NCI-H748 (cell line): ENCODE measurements at regions not wholly inside any gene's neighbourhood (a gene's known extent, or its start where the extent isn't known, plus 50 kb on each side); places are given as distances from the start of the nearest gene placed in this dataset.
A peak's percentile ranks its signal among the peaks of the same experiment; 100 is the strongest.
"Not testable (repeated sequence)": the region's sequence is repeated elsewhere in the genome, so short reads cannot be mapped to it uniquely, and the experiment has no call there.

Experiments used
- DNase-seq: peaks from one replicate; lab custom pipeline; 2025; ENCODE audit not compliant: unreplicated experiment; lab: John Stamatoyannopoulos, UW

DNA sequence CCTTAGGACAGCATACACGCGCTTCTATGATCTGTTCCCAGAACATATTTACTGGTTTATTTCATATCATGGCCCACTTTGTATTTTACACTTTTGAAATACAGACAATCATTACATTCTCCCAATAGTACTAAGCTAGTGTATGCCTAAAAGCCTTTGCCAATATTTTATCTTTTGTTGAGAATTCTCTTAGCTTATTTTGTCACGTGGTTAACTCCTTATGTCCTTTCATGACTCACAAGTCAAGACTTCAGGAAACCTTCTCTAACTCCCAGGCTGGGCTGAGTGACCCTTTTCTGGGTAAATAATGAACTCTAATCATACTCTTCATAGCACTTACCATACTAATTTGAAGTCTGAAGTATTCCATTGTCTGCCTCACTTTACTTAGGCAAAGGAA lies 444.8 kb downstream of the ZNF33B start:
- DNase-seq = not testable (repeated sequence)

DNA sequence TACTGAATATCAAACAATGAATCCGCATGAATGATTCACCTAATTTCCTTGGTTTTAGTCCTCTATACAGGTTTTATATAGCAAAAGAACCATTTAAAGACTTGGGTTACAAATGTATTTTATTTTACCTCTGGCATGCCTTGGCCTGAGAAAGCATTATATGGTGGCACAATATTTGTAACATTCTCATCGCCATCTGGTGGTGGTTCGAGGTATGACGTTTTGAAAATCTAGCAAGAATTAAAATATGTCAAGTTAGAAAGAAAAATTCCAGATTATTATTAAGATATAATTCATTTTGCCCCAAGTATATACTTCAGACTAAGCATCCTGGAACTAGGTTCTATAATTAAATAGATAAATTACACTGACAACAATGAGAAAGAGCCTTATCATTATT lies 445.9 kb downstream of the ZNF33B start:
- not testable (repeated sequence) for DNase-seq

DNA sequence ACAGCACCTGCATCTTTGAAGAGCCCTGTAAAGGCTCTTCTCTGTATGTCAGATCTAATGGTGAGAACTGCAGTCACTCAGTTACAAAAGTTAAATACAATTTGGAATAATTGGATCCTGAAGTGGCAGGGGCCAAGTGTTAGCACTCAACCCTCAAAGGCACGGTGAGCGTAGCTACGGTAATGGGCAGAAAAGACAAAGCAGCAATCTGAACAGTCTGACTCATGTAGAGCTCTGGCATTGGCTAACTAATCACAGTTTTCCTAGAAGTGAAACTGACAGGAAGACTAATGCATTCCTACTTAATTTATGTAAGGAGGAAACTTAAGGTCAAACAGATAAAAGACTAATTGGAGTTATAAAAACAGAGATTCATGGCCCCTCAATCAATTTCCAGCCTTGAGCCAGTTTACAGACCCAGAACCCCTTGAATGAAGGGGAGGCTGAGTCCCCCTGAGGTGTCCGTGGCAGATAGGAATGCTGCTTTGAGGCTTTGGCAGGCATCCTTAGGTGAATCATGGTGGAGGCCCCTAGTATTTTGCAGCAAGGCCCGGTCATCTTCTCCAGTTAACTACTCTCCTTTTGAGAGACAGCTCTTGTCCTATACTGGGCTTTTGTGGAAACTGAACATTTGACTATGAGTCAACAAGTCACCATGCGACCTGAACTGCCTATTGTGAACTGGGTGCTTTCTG lies 450.7 kb downstream of the ZNF33B start:
- DNase-seq = not testable (repeated sequence)

DNA sequence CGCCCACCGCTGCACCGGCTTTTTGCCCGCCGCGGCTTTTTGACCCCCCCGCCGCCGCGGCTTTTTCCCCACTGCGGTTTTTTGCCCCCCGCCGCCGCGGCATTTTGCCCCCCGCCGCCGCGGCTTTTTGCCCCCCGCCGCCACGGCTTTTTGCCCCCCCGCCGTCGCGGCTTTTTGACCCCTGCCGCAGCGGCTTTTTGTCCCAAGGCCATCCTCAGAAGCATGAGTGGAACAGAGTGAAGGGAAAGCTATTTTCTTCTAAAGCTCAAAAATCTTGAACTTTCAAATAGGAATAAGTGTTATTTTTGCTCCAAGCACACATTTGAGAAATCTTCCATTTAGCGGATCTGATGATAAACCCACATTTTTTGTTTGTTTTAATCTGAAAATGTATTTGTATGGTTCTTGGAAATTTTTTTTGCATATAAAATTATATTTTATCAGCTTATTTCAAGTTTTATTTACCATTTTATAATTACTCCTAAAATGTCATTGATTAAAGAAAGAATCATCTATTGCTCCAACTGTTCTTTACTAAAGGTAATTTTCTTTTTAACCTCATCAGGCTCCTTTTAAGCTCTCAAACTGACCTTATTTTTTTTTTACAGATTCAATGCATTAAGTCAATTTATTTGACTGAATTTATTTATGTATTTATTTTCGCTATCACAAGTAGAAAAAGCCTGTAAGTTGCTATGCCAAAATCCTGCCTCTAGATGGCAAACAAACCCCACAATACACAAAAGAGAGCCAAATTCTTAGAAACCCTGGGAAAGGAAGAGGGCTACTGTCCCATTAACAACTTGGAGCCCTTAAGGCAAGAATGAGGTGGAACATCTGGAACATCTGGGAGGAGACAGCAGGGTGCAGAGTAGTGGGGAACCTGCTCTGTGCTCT lies 460.3 kb downstream of the ZNF33B start:
- DNase-seq = peak; percentile 11

DNA sequence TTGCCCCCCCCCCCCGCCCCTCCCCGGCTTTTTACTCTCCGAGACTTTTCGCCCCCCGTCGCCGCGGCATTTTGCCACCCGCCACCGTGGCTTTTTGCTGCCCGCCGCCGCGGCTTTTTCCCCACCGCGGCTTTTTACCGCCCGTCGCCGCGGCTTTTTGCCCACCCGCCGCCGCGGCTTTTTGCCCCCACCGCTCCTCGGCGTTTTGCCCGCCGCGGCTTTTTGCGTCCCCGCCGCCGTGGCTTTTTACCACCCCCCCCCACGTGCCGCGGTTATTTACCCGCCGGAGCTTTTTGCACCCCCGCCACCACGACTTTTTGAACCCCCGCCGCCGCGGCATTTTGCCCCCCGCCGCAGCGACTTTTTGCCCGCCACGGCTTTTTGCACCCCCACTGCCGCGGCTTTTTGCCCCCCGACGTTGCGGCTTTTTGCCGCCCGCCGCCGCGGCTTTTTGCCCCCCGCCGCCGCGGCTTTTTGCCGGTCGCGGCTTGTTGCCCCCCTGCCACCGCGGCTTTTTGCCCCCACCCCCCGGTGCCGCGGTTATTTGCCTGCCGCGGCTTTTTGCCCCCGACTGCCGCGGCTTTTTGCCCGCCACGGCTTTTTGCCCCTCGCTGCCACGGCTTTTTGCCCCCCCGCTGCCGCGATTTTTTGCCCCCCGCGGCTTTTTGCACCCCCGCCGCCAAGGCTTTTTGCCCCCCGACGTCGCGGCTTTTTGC lies 461.1 kb downstream of the ZNF33B start:
- peak; percentile 41 for DNase-seq

DNA sequence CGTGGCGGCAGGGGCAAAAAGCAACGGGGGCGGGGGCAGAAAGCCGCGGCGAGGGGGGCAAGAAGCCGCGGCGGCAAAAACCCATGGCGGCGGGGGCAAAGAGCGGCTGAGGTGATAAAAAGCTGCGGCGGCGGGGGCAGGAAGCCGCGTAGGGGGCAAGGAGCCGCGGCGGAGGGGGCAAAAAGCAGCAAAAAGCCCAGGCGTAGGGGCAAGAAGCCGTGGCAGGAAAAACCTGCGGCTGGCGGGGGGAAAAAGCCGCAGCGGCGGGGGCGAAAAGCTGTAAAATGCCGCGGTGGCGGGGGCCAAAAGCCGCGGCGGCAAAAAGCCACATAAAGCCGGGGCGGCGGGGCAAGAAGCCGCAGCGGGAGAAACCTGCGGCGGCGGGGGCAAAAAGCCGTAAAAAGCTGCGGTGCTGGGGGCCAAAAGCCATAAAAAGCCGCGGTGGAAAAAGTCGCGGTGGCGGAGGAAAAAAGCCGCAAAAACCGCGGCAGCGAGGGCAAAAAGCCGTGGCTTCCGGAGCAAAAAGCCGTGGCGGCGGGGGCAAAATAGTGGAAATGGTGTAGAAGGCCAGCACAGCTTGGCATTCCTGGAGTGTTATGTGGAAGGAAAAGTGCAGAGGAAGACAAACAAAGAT lies 487.8 kb downstream of the ZNF33B start:
- DNase-seq = no peak

DNA sequence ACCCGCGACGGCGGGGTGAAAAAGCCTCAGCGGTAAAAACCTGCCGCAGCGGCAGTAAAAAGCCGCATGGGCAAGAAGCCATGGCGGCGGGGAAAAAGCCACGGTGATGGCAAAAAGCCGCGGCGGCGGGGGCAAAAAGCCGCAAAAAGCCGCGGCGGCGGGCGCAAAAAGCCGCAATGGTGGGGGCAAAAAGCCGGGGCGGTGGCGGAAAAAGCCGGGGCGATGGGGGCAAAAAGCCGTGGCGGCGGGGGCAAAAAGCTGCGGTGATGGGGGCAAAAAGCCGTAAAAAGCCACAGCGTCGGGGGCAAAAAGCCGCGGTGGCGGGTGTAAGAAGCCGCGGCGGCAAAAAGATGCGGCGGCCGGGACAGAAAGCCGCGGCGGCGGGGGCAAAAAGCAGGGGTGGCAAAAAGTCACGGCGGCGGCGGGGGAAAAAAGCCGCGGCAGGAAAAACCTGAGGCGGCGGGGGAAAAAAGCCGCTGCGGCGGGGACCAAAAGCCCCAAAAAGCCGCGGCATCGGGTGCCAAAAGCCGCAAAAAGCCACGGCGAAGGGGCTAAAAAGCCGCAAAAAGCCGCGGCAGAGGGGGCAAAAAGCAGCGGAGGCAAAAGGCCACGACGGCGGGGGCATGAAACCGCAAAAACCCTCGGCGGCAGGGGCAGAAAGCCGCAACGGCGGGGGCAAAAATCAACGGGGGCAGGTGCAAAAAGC lies 488.5 kb downstream of the ZNF33B start:
- DNase-seq = no peak

DNA sequence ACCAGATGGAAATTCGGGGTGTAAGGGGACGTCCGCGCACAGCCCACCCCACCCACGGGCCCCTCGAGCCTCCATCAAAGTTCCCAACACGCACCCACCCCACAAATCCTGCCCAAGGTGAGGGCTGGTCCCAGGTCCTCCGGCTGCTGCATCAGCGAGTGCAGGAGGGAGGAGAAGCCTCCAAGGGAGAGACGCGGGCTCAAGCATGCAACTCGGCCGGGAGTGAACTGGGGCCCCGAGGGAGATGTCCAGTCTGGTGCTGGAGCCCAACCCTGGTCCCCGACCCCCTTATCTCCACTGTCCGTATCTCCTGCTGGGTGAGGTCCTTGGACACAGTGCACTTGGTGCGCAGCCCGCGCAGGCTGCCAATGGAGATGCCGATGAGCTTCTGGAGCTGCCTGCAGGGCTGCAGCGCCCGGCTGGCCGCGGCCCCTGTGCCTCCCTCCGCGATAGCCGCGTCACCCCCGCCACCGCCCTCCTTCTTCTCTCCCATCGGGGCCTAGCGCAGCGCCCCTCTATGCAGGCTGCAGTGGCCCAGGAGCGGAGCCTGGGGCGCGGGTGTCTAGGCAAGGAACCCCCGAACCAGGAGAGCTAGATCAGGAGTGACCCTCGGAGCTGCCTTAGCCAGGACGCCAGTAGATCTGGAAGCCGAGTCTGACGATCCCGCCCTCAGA lies 489.2 kb downstream of the ZNF33B start:
- DNase-seq = peak; percentile 7

DNA sequence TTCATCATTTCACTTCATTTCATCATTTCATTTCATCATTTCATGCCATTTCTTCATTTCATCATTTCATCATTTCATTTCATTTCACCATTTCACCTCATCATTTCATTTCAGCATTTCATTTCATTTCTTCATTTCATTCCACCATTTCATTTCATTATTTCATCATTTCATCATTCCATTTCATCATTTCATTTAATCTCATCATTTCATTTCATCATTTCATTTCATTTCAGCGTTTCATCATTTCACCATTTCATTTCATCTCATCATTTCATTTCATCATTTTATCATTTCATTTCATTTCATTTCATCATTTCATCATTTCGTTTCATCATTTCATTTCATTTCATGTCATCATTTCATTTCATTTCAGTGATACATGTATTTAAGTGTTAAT lies 492.2 kb downstream of the ZNF33B start:
- not testable (repeated sequence) for DNase-seq

DNA sequence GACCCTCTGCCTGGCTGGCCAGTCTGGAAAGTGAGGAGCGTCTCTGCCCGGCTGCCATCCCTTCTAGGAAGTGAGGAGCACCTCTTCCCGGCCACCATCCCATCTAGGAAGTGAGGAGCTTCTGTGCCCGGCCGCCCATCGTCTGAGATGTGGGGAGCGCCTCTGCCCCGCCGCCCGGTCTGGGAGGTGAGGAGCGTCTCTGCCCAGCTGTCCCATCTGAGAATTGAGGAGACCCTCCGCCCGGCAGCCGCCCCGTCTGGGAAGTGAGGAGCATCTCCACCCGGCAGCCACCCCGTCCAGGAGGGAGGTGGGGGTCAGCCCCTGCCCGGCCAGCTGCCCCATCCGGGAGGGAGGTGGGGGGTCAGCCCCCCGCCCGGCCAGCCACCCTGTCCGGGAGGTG lies 500.3 kb downstream of the ZNF33B start:
- DNase-seq = not testable (repeated sequence)

DNA sequence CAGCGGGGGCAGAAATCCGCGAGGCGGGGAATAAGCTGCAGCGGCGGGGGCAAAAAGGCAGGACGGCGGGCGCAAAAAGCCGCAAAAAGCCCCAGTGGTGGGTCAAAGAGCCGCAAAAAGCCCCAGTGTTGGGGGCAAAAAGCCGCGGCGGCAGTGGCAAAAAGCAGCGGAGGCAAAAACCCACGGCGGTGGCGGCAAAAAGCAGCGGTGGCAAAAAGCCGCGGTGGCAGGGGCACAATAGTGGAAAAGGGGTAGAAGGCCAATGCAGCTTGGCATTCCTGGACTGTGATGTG lies 525.3 kb downstream of the ZNF33B start:
- no peak for DNase-seq

DNA sequence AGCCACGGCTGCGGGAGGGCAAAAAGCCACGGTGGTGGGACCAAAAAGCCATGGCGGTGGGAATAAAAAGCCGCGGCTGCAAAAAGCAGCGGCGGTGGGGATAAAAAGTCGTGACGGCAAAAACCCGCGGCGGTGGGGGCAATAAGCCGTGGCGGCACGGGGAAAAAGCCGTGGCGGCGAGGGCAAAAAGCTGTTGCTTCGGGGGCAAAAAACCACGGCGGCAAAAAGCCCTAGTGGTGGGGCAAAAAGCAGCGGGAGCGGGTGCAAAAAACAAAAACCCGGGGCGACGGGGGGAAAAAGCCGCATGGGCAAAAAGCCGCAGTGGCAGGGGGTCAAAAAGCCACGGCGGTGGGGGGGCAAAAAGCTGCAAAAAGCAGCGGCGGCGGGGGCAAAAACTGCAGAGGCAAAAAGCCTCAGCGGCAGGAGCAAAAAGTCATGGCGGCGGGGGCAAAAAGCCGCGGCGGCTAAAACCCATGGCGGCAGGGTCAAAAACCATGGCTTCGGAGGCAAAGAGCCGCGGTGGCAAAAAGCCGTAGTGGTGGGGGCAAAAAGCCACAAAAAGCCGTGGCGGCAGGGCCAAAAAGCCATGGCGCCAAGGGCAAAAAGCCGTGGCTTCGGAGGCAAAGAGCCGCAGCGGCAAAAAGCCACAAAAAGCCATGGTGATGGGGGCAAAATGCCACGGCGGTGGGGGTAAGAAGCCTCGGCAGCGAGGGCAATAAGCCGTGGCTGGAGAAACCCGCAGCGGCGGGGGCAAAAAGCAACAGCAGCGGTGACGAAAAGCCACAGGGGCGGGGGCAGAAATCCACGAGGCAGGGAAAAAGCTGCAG lies 525.8 kb downstream of the ZNF33B start:
- DNase-seq = no peak

DNA sequence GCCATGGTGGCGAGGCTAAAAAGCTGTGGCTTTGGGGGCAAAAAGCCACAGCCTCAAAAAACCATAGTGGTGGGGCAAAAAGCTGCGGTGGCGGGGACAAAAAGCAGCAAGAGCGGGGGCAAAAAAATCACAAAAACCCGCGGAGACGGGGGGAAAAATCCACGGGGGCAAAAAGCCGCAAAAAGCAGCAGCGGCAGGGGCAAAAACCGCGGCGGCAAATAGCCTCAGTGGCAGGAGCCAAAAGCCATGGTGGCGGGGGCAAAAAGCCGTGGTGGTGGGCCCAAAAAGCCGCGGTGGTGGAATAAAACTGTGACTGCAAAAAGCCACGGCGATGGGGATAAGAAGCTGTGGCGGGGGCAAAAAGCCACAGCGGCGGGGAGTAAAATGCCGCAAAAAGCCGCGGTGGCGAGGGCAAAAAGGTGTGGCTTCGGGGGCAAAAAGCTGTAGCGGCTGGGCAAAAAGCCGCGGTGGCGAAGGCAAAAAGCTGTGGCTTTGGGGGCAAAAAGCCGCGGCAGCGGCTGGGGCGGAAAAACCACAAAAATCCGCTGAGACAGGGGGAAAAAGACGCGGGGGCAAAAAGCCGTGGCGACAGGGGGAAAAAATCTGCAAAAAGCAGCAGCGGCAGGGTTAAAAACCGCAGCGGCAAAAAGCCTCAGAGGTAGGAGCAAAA lies 526.6 kb downstream of the ZNF33B start:
- DNase-seq = no peak

DNA sequence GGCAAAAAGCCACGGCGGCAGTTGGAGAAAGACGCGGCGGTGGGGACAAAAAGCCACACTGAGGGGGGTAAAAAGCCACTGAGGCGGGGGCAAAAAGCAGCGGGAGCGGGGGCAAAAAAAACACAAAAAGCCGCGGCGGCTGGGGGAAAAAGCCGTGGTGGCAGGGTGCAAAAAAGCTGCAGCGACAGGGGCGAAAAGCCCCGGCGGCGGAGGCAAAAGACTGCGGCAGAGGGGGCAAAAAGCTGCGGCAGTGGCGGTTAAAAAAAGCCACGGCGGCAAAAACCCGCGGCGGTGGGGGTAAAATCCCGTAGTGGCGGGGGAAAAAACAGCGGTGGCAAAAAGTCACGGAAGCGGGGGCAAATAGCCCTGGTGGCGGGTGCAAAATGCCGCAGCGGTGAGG lies 527.3 kb downstream of the ZNF33B start:
- DNase-seq = no peak
